Skin epidermis (tissue), 12 donors: ENCODE measurements at regions not wholly inside any gene's neighbourhood (a gene's known extent, or its start where the extent isn't known, plus 50 kb on each side); places are given as distances from the start of the nearest gene placed in this dataset.

Experiments used
- H3K27ac ChIP-seq, 21 experiments: fragments of 200-600 bp; sonication (generic) in 11 of 21; one replicate each; pipeline ENCODE4 v1.5.0; 2020; ENCODE audit warnings: mild to moderate bottlenecking in 3 of 21, inconsistent platforms in 2 of 21, moderate library complexity in 2 of 21
- H3K4me3 ChIP-seq, 7 experiments: fragments of 200-600 bp; sonication (generic) in 2 of 7; one replicate each; pipeline ENCODE4 v1.5.0; 2020; ENCODE audit warnings: inconsistent platforms in 2 of 7, mild to moderate bottlenecking in 2 of 7, moderate library complexity in 1 of 7

DNA sequence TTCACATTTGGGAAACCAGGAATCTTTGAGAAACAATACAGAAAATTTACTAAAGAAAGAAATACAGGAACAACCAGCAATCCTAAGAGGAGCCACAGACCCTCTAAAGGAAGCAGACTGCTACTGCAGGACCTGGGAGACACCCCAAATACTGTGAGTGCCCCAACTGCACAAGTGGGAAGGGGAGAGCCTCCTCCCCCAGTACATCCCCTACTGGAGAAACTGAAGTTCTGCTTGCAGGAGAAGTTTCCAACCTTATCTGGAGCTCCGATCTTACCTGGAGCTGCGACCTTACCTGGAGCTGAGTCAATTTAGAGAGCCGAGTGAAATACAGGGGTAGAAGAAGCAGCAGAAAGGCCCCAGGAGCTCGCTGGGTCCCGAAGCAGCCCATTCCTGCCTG, 236.4 kb upstream of the SPRY2 start:
- Histone ChIP-seq H3K4me3 (no peak overlapping the region), H3K27ac (no peak overlapping the region)

DNA sequence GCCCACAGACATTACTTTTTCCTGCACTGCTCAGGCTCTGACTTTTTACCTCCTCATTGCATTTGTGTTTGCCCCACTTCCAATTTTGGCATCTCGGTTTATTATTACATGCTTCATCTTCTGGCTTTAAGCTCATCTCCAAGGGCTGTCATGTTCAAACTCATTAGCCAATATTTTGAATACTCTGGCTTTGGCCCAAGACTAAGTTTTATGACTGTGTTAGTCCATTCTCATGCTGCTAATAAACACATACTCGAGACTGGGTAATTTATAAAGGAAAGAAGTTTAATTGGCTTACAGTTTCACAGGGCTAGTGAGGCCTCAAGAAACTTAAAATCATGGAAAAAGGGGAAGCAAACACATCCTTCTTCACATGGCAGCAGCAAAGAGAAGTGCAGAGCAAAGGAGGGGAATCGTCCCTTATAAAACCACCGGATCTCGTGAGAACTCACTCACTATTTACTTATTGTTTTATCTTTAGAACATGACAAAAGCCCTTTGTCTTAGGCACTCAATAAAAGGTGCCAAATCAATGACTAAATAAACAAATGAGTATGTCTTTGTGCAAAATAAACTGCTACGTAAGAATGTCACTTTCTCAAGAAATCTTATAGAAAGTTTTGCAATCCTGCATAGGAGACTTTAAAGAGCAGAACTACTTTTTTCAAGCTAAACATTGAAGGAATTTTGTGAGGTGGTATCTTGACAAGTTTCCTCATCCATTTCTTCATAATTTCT, 233.4 kb upstream of the SPRY2 start:
- Histone ChIP-seq H3K27ac (no peak overlapping the region), H3K4me3 (no peak overlapping the region)

DNA sequence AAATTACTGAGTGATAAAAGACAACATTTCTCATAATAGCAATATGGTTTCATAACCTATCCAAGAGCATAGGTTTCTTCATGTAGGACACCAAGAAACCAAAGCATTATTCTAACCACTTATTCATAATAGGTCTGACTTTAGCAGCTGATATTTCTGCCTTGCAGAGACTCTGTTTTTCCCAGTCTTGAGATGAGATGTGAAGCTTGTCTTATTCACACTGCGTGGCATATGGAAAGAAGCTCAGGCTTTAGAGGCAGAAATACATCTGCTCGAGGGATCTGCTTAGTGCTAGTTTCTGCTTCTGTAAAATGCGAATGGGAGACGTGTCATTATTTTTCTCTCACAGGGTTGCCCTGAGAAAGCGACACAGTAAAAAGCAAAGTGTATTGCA, 232.0 kb upstream of the SPRY2 start:
- Histone ChIP-seq H3K27ac (no peak overlapping the region), H3K4me3 (no peak overlapping the region)

DNA sequence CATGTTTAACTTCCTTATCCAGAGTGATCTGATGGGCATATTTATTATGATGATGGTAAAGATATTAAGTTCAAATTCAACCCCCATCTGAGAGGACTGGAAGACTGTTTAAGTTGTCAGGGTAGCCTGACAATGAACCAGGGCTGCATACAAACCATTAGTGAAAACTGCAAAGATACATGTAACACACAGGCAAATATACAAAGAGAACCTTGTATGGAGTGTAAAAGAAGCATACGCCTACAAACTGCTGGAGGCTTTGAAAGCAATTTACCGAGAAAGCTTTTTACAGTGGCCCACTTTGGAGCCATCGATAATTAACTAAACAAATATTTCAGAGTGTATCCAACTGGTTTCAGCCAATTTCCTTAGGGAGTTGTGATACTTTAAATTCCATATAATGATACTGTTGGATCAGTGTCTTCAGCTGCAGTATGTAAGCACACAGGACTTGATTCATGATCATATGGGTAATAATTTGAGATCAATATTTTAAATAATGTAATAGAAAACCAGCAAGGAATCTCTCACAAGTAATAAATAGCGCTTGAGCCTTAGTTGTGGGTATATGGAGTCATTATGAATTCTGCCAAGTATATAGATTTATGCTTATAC, 231.5 kb upstream of the SPRY2 start:
- Histone ChIP-seq H3K4me3 (no peak overlapping the region), H3K27ac (no peak overlapping the region)

DNA sequence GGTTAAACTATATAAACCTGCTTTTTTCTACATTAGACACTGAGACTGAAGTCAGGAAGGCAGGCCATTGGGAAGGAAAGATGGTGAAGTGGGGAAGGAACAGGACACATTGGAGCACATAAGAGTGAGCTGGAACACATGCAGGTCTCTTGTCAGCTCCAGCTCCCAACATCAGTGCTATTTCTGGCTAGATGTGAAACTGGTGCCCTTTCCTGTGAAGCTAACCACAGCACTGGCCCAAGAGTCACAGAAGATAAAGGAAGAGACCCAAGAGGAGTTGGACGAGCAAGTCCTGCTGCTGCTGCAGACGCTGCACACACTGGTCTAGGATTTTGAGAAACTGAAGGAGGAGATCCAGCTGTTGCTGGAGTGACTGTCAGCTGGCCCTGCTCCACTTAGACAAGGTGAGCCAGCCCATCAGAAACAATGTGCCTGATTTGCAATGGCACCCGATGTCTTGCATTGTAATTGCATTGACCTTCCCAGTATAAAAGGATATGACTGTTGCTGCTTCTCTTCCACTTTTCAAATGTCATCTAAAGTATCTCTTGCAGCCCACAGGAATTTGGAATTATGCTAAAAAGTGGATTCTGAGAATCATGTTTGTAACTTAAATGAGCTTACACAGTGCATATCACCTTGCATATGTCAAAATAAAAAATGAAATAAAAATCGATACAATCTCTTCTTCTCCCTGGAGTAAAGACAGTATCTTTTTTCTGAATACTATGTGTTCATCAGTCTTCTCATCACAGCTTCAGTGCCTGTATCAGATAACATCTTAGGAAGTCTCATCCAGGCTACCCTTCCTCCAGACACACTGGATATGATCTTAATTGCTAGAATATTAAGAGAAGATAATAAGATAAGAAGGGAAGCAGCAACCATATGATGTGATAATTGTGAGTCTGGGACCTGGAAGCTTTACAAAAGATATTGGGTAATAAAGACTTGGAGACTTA, 230.7 kb upstream of the SPRY2 start:
- Histone ChIP-seq H3K27ac (no peak overlapping the region), H3K4me3 (no peak overlapping the region)

DNA sequence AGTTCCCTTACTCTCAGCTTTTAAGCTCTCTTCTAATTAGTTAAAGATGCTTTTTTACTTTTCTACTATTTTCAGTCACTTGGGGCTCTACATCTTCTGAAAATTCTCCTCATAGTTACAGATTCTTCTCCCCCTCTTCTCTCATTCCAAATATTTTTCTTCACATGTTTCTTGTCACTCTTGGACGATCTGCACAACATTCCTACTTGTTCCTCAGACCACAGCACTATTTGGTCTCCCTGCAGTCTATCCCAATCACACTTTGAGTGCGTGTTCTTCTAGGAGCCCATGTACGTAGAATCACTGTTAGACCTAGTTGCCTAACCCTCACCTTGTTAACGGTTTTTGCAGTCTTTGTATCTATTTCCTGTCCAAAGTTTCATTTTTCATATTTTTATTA, 222.5 kb upstream of the SPRY2 start:
- H3K27ac ChIP-seq: no peak overlapping the region
- no peak overlapping the region for H3K4me3 ChIP-seq

DNA sequence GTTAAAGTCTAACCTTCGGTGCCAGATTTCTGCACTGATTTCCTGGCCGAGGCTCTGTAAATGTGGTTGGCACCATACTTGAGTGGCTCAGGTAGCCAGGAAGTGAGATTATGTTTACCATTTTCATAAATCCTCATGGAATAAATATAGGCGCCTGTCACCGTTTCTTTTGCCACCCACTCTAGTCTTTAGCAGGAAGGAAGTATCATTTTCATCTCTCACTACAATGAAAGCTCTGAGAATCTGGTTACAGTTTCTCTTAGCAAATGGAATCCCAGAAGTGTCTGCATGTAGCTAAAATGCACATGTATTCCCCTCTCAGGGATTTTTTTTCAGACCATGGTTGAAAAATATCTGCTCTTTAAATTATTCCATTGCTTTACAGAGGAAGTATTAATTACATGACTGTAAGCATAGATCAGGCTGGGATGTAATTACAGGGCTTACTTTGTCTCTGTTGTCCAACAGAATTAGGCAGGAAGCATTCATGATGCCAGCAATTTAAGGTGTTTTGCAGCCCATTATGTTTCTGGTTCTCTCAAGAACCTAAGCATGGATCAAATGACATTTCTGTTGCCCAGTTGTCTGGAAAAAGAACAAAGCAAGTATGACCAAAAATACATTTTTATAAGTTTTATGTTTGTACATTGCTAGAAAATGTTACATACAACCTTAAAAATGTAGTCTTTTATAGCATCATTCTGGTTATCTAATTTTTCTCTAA, 221.7 kb upstream of the SPRY2 start:
- Histone ChIP-seq H3K4me3 (no peak overlapping the region), H3K27ac (no peak overlapping the region)

DNA sequence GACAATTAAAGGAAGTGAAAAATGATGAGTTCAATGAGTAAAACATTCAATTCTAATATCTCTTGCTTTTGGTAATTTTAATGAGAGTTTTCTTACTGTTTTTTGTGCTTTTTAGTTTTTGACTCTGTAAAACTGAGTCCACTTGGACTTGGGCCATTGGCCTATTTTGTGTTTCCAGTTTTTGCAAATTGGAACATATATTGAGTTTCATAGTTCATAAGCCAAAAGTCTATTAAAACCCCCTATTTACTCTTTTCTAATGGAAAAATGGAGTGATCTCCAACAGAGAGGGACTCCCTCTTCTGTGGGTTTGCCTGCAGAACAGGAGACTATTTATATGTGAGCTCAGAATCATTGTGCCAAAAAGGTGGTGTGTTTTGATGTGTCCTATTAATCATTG, 219.7 kb upstream of the SPRY2 start:
- H3K4me3 ChIP-seq: no peak overlapping the region
- H3K27ac ChIP-seq: no peak overlapping the region

DNA sequence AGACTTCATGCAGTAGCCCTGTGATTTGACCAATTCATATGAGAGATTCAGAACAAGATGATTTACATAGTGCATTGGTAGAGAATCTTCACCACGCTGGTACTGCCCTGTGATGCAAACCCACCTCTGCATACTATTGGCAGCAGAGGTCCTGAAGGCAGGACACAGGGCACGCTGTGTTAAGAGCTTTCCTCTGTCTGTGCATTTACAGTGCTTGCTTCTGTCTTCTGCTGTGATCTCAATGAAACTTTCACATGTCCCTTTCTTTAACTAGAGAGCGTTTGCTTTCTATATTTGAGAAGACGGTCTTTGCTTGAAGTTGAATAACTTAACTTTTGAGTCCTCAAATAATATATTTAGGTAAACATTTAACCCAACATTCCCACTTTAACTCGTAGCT, 219.0 kb upstream of the SPRY2 start:
- H3K4me3 ChIP-seq: no peak overlapping the region

DNA sequence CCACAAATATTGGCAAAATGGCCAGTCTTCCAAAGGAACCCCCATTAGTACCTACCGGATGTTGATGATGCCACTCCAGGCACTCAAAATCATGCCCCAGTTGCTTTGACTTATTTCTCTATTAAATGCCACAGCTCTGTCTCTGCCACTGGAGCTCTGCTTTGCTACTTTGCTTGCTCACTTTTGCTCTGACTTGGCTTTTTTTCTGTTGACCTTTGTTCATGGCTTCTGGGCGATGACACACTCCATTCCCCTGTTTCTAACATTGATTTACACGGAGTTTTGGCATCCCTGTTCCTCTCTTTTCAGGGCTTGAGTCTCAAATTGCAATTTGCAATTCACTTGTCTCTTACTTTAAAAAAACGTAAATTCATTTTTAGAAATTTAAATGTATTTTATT, 217.1 kb upstream of the SPRY2 start:
- H3K4me3 ChIP-seq: no peak overlapping the region

More for the DNA sequence above, 219.0 kb upstream of the SPRY2 start:
- no peak overlapping the region for H3K27ac ChIP-seq

DNA sequence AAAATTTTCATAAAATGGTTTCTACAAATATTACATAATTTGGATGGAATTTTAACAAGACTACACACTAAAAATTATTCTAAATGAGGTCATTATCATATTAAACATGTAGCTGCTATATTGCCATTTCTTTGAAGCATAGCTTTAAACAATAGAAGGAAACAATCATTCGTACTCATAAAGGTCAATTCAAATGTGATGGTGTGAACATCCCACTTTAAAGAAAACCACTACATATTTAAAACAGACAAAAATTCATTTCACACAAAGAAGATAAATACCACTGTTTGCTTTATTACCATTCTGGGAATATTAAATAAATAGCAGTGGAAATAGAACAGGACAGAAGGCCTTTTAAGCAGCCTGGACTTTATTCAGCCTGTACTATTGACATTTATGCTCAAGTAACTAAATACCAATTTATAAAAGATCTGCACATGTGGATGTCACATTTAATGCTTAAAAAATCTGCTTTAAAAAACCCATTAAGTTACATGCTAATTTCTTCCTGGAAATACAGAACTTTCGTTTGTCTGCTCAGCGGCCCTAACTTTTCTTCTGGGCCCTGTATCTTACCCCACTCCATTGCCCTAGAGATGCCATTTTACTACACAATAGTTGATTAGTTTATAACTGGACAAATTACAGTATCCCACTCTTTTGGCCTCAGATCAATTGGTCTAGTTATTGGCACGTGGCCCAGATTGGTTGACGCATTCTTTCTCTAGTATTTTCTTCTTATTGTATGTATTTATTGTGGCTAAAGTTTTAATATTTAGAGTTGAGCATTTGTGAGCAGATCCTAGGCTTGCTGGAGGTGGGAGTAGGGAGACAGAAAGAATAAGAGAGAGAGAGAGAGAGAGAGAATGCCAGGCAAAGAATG, 215.1 kb upstream of the SPRY2 start:
- Histone ChIP-seq H3K4me3 (no peak overlapping the region), H3K27ac (no peak overlapping the region)

More for the DNA sequence above, 217.1 kb upstream of the SPRY2 start:
- H3K27ac ChIP-seq: no peak overlapping the region

DNA sequence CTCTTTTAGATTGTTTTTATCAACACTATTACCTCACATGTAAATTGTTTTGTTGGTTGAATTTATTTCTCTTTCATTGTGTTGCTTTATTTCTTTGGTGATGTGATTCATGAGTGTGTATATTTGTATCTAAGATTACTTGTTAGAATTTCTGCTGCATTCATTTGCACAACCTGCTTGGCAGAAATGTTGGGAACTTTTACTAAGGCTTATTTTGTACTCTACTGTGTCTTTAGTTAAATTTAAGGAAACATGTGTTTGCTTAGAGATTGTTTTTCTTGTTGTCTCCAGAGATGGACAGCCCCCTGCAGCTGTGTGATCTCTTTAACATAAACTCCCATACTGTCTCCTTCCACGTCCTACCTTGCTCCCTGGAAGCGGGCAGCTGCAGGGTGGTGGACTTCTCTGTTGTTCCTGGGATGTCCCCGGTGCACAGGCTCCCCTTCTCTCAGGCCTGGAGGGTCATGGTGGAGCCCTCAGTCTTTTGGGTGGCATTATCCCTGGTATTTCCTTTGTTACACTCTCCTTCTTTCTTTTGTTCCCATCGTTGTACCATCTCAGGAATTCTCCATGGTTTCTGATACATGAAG, 212.0 kb upstream of the SPRY2 start:
- Histone ChIP-seq H3K27ac (no peak overlapping the region), H3K4me3 (no peak overlapping the region)

DNA sequence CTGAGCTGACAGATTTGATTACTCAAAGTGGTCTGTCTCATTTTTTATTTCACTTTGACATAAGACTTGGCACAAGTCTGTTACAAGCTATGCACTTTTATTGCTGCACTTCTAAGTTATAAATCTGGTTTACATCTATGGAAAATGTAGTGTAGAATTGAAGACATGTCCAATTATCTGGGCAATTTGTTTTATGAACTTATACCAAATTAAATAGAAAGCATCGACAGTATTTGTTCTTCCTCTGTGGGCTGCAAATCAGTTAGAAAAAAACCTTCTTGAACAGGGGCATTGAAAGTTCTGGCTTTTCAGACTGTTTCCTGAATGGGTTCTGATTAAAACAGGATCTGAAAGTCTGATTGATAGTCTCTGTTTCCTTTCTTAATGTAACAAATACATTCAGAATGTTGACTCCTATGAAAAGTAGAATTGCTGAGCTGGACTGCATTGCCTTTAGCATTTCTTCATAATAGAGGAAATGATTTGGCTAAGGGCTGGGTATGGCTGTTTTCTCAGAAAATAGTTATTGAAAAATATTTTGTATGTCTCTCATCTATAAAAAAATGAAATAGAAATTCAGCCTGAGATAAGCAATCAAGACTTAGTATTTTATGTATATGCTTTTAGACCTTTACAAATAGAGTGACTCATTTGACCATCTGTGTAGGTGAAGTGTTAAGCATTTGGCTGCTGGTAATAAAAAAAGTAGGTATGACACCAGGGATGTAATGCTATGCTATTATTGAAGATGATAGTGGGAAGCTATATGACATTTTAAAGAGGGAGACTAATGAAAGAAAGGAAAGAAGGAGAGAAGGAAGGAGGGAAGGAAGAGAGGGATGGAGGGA, 210.9 kb upstream of the SPRY2 start:
- no peak overlapping the region for H3K4me3 ChIP-seq
- no peak overlapping the region for H3K27ac ChIP-seq

DNA sequence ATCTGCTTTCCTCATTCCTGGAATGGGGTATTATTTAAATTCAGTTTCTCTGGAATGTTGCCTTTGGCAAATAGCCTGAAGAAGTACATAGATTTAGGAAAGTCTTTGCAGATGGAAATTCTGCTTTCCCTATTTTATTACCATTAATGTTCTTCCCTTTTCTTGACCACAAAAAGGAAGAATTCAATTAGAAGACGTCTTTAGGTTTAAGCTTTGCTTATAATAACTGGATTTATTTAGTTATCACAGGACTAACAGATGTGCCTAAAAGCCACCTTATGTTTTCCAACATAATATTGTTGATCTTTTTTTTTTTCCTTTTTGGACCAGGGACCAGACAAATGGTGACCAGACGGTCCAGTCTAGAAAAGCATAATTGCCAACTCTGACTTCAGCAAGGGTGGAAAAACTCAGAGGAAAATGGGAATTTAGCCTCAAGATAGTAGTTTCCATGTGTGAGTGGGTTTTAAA, 210.1 kb upstream of the SPRY2 start:
- no peak overlapping the region for H3K4me3 ChIP-seq
- H3K27ac ChIP-seq: no peak overlapping the region

DNA sequence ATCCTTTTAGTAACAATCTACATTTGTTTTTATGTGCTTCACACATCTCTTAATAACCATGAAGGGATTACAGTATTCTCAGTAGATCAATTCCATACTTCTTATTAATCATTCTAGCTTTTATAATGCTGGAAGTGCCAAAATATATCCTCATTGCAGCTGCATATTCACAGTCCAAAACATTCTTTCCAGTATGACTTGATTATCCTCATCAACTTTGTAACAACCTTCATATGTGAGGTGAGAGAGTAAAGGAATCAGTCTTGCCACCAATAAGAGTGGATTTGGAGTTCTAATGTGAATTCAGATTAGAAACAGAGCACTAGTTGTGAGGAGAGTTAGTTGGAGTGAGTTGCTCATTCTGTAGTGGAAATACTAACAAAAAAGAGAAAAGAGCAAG, 208.0 kb upstream of the SPRY2 start:
- Histone ChIP-seq H3K27ac (no peak overlapping the region), H3K4me3 (no peak overlapping the region)

DNA sequence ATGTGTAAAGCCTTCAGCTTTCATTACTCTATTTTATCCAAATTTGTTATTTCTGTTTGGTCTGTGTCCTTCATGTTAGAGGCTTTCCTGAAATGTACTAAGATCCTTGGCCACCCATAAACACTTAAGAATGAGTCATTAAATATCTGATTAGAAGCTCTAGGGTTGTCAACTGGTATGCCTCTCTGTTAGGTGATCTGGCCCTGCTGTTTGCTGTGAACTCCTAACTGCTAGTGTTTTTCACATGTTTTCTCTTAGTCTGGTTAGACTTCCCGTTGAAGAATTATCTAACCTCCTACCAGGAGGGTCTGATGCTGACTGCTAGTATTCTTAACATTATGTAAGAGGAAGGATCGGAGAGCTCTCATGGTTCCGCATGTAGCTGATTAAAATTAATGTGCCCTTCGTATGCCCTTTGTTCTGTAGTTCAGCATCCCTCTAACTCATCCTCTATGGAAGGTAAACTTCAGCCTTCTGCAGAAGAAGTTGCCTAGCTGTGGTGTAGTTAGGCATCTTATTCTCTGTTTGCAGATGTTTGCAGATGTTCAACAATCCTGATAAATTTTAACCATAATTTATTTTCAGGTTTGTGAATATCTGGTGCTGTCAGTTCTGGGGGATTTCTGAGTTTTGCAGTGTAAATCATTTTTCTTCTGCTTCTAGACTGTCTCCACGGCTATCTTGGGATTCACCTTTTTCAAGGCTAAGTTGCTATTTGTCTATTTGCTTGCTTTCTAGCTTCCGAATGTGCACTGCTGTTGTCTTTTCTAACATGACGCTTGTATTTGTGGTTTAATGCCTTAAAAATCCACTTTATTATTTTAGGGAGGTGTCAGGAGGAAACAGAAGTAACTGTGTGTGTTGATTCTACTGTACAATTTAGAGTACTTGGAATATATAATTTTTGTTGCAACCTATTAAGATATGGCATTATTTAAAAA, 207.2 kb upstream of the SPRY2 start:
- H3K27ac ChIP-seq: peak overlapping the region in 1 of 21 experiments; percentile 14

DNA sequence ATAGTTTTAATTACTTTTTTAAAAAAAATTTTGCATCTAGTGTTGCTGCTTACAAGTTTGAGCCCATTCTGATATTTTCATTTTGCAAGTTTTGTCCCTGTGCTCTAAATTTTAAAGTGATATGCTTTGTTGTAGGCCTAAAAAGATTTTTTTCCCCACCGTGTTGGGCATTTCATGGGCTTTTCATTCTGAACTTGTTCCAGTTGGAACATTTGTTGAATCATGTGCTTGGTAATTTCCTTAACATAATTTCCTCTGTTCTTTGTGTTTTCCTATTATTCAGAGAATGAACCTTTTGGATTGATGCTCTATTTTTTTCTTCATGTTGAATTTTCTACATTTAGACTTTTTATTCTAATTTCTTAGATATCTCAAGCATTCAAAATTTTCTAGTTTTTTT, 206.4 kb upstream of the SPRY2 start:
- no peak overlapping the region for H3K4me3 ChIP-seq
- peak overlapping the region in 1 of 21 experiments; percentile 17 for H3K27ac ChIP-seq

More for the DNA sequence above, 207.2 kb upstream of the SPRY2 start:
- no peak overlapping the region for H3K4me3 ChIP-seq
